Eye (tissue), 1 donor: ENCODE measurements at regions not wholly inside any gene's neighbourhood (a gene's known extent, or its start where the extent isn't known, plus 50 kb on each side); places are given as distances from the start of the nearest gene placed in this dataset.
A peak's percentile ranks its signal among the peaks of the same experiment; 100 is the strongest.
"Not testable (repeated sequence)": the region's sequence is repeated elsewhere in the genome, so short reads cannot be mapped to it uniquely, and the experiment has no call there.

Source experiments
- DNase-seq: peaks from one replicate; pipeline ENCODE4 v3.0.0-alpha.2; 2015

GRCh38 chr2:56021579-56021978 is 98.0 kb upstream of the EFEMP1 start:
- DNase-seq, result peak; percentile 88

GRCh38 chr2:56025469-56026193 is 102.0 kb upstream of the EFEMP1 start:
- DNase-seq, result no peak

GRCh38 chr2:56026828-56027227 is 103.2 kb upstream of the EFEMP1 start:
- peak; percentile 27 for DNase-seq

GRCh38 chr2:56030062-56030461 is 106.5 kb upstream of the EFEMP1 start:
- no peak for DNase-seq

- no peak for DNase-seq
Measured at GRCh38 chr2:56030901-56031300, 107.3 kb upstream of the EFEMP1 start.

GRCh38 chr2:56034258-56034657 is 110.7 kb upstream of the EFEMP1 start:
- DNase-seq, result no peak

- DNase-seq, result no peak
Measured at GRCh38 chr2:56040189-56040588, 116.6 kb upstream of the EFEMP1 start.

GRCh38 chr2:56040834-56041233 is 117.3 kb upstream of the EFEMP1 start:
- no peak for DNase-seq

- no peak for DNase-seq
Measured at GRCh38 chr2:56047136-56047535, 123.6 kb upstream of the EFEMP1 start.

GRCh38 chr2:56049233-56049845 is 125.8 kb upstream of the EFEMP1 start:
- DNase-seq, result peak; percentile 67

GRCh38 chr2:56053679-56054078 is 130.1 kb upstream of the EFEMP1 start:
- DNase-seq, result peak; percentile 24

- DNase-seq, result no peak
Measured at GRCh38 chr2:56055405-56055804, 128.4 kb upstream of the CCDC85A start.

GRCh38 chr2:56061327-56061726 is 122.5 kb upstream of the CCDC85A start:
- DNase-seq, result not testable (repeated sequence)

GRCh38 chr2:56068746-56069145 is 115.0 kb upstream of the CCDC85A start:
- DNase-seq, result no peak

GRCh38 chr2:56077359-56077915 is 106.4 kb upstream of the CCDC85A start:
- peak; percentile 47 for DNase-seq

GRCh38 chr2:56082665-56083064 is 101.1 kb upstream of the CCDC85A start:
- peak; percentile 96 for DNase-seq

GRCh38 chr2:56084111-56084901 is 99.5 kb upstream of the CCDC85A start:
- no peak for DNase-seq

GRCh38 chr2:56086336-56086735 is 97.5 kb upstream of the CCDC85A start:
- DNase-seq, result peak; percentile 88

- DNase-seq, result no peak
Measured at GRCh38 chr2:56088411-56088810, 95.4 kb upstream of the CCDC85A start.

- no peak for DNase-seq
Measured at GRCh38 chr2:56089931-56090330, 93.9 kb upstream of the CCDC85A start.

GRCh38 chr2:56099963-56100362 is 83.8 kb upstream of the CCDC85A start:
- DNase-seq, result peak; percentile 63

- peak; percentile 38 for DNase-seq
Measured at GRCh38 chr2:56100791-56101312, 82.9 kb upstream of the CCDC85A start.

- DNase-seq, result no peak
Measured at GRCh38 chr2:56102098-56102497, 81.7 kb upstream of the CCDC85A start.
